ENCODE measurements at regions not wholly inside any gene's neighbourhood (a gene's known extent, or its start where the extent isn't known, plus 50 kb on each side); places are given as distances from the start of the nearest gene placed in this dataset.

DNA sequence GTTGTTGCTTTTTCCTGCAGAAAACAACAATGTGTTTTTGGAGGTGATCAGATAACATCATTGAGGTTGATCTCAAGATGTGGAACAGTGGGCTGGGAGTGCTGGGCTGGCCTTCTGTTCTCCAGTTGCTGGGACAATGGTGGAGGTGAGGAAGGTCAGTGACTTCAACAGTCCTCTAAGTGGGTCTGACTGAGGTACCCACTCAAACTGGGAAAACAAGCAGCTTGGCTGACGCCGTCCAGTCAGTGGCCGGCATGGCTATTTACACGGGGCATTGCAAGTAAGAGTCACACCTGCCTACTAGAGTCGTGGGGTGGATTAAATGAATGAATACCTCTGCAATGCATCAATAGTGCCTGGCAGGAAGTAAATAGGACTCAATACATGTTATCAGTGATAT, 386.7 kb upstream of the ZFHX3 start:
- Histone ChIP-seq H3K9ac (no peak overlapping the region), H3K36me3 (replicated peaks in 1 of 2; ENCODE audit: control insufficient read depth in 1 of 2, insufficient read depth in 2 of 2, low read length in 1 of 2) (no peaks in the 10 kb centered on the region), H3F3A (replicated peaks; ENCODE audit: insufficient read depth) (no peaks in the 10 kb centered on the region), H3K4me2 (no peak overlapping the region), H4K20me1 (ENCODE audit: insufficient read depth) (no peaks in the 10 kb centered on the region), H2AFZ (ENCODE audit: low read depth) (no peak overlapping the region), H3K9me2 (no peaks in the 10 kb centered on the region), H3K27ac (ENCODE audit: low read depth in 2 of 2, low read length in 1 of 2) (no peak overlapping the region), H3K4me1 (ENCODE audit: control insufficient read depth in 1 of 2, insufficient read depth in 2 of 2, low read depth in 1 of 2, low read length in 1 of 2) (peaks cover 0 to 15% of the 10 kb centered on the region in 2 experiments; a peak in 1 of 4 replicates), H3K4me3 (ENCODE audit: low read depth in 2 of 2, low read length in 1 of 2) (no peak overlapping the region), H3K27me3 (ENCODE audit: insufficient read depth) (no peaks in the 10 kb centered on the region), H3K79me2 (ENCODE audit: insufficient read depth) (no peaks in the 10 kb centered on the region), H3K9me3 (no peaks in the 10 kb centered on the region)
- POLR2A ChIA-PET, result no interaction called here
- CTCF ChIA-PET, result no interaction called here
- WGBS (ENCODE audit: low lambda C conversion rate), result 57% methylated on average over 5 of the region's 5 CpGs
- DNase-seq, result no peak
- TF ChIP-seq FOXJ3 (CRISPR knock-in tag; IDR thresholded peaks at IDR 0.05) (no peak), USF2 (IDR thresholded peaks at IDR 0.05; ENCODE audit: borderline replicate concordance, low read depth, low read length) (no peak), NFIC (IDR thresholded peaks at IDR 0.05; ENCODE audit: borderline replicate concordance) (no peak), GATA2 (CRISPR knock-in tag; IDR thresholded peaks at IDR 0.05) (no peak), EP300 (IDR thresholded peaks at IDR 0.05; ENCODE audit: borderline replicate concordance in 1 of 2, low read depth in 1 of 2, low read length in 1 of 2) (no peak), FOXM1 (IDR thresholded peaks at IDR 0.05; ENCODE audit: low read depth) (no peak), SIN3A (IDR thresholded peaks at IDR 0.05; ENCODE audit: borderline replicate concordance, low read depth, low read length) (no peak), MEF2A (IDR thresholded peaks at IDR 0.05; ENCODE audit: borderline replicate concordance, low read depth) (no peak), CHD2 (IDR thresholded peaks at IDR 0.05; ENCODE audit: low read length, partially characterized antibody) (no peak), FOSL2 (IDR thresholded peaks at IDR 0.05; ENCODE audit: borderline replicate concordance, low read depth) (no peak), TEAD4 (IDR thresholded peaks at IDR 0.05; ENCODE audit: borderline replicate concordance, insufficient read depth) (no peak)

DNA sequence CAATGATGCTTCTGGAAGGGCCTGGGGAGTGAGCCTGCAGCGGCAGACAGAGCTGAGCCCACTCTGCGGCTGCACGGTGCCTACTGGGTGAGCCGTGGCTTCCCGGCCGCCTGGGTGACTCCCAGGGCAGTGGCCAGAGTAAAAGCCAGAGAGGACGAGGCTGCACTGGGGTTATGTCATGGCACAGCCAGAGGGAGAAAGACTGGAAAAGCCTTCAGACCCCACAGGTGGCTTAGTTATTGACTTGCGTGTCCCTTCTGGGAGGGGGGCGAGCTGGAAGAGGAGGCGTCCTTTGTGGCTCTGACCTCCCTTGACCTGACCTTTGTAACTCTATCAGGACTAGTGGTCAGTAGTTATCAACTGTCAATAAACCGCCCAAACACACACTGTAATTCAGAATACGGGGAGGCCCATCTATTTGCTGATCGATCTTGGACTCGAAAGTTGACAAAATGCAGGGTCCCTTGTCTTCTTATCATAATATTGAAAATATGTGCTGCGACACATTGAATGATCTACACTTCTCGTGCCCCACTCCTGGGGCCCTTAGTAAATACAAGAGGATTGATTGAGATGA, 385.9 kb upstream of the ZFHX3 start:
- no peak overlapping the region for H3K9ac ChIP-seq
- ChIA-PET CTCF (interaction anchor here (0.9 kb wide), 1 partner anchor 202 kb away, joined by 3 read pairs; no protein-coding TSS in a partner anchor), POLR2A (no interaction called here)
- no peak overlapping the region for H2AFZ ChIP-seq (ENCODE audit: low read depth)
- no peaks in the 10 kb centered on the region for H3K9me2 ChIP-seq
- TF ChIP-seq RCOR1 (IDR thresholded peaks at IDR 0.05; ENCODE audit: low read length) (no peak), NRF1 (IDR thresholded peaks at IDR 0.05; ENCODE audit: low read depth, low read length) (no peak), MXI1 (IDR thresholded peaks at IDR 0.05; ENCODE audit: low read depth, low read length) (no peak), SIN3A (IDR thresholded peaks at IDR 0.05; ENCODE audit: borderline replicate concordance, low read depth, low read length) (no peak), FOSL2 (IDR thresholded peaks at IDR 0.05; ENCODE audit: borderline replicate concordance, low read depth) (no peak)
- TF ChIP-seq, protein P1, sequence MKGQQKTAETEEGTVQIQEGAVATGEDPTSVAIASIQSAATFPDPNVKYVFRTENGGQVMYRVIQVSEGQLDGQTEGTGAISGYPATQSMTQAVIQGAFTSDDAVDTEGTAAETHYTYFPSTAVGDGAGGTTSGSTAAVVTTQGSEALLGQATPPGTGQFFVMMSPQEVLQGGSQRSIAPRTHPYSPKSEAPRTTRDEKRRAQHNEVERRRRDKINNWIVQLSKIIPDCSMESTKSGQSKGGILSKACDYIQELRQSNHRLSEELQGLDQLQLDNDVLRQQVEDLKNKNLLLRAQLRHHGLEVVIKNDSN (IDR thresholded peaks at IDR 0.05; ENCODE audit: borderline replicate concordance, low read depth), result no peak
- TF ChIP-seq, protein P2, sequence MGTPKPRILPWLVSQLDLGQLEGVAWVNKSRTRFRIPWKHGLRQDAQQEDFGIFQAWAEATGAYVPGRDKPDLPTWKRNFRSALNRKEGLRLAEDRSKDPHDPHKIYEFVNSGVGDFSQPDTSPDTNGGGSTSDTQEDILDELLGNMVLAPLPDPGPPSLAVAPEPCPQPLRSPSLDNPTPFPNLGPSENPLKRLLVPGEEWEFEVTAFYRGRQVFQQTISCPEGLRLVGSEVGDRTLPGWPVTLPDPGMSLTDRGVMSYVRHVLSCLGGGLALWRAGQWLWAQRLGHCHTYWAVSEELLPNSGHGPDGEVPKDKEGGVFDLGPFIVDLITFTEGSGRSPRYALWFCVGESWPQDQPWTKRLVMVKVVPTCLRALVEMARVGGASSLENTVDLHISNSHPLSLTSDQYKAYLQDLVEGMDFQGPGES (IDR thresholded peaks at IDR 0.05; ENCODE audit: low read depth, low read length), result no peak
- no peaks in the 10 kb centered on the region for H3K9me3 ChIP-seq
- H4K20me1 ChIP-seq (ENCODE audit: insufficient read depth), result no peaks in the 10 kb centered on the region
- H3K4me3 ChIP-seq (ENCODE audit: low read depth in 2 of 2, low read length in 1 of 2), result no peak overlapping the region
- H3K27me3 ChIP-seq (ENCODE audit: insufficient read depth), result no peaks in the 10 kb centered on the region
- no peak for DNase-seq
- H3K27ac ChIP-seq (ENCODE audit: low read depth in 2 of 2, low read length in 1 of 2), result no peak overlapping the region
- H3K4me2 ChIP-seq, result no peak overlapping the region
- no peaks in the 10 kb centered on the region for H3K36me3 ChIP-seq (replicated peaks in 1 of 2; ENCODE audit: control insufficient read depth in 1 of 2, insufficient read depth in 2 of 2, low read length in 1 of 2)
- no peaks in the 10 kb centered on the region for H3F3A ChIP-seq (replicated peaks; ENCODE audit: insufficient read depth)
- no peaks in the 10 kb centered on the region for H3K79me2 ChIP-seq (ENCODE audit: insufficient read depth)
- WGBS (ENCODE audit: low lambda C conversion rate), result 43% methylated on average over 12 of the region's 16 CpGs
- H3K4me1 ChIP-seq (ENCODE audit: control insufficient read depth in 1 of 2, insufficient read depth in 2 of 2, low read depth in 1 of 2, low read length in 1 of 2), result peaks cover 0 to 15% of the 10 kb centered on the region in 2 experiments; a peak in 1 of 4 replicates

All from SK-N-SH (cell line).